A549 (cell line): ENCODE measurements at regions not wholly inside any gene's neighbourhood (a gene's known extent, or its start where the extent isn't known, plus 50 kb on each side); places are given as distances from the start of the nearest gene placed in this dataset.

Source experiments
- CHD2 ChIP-seq: fragments of 150-350 bp; IDR thresholded peaks from 2 replicates; pipeline ENCODE4 v1.6.1; 2014; ENCODE audit warnings: low read length; ENCODE audit not compliant: partially characterized antibody
- EP300 ChIP-seq, 2 experiments: fragments of >200 bp; sonication (Bioruptor Twin); formaldehyde crosslinking; IDR thresholded peaks; 2 replicates in 1 of 2; 3 replicates in 1 of 2; pipeline ENCODE4 v1.6.1; 2016 to 2017
- HDAC2 ChIP-seq: fragments of 200-600 bp; sonication (generic); IDR thresholded peaks from 2 replicates; pipeline ENCODE4 v1.6.1; 2016
- HOXA7 ChIP-seq: fragments of 250-450 bp; sonication (Bioruptor Pico); IDR thresholded peaks from 2 replicates; pipeline ENCODE4 v1.5.0; 2020; ENCODE audit warnings: mild to moderate bottlenecking, moderate library complexity
- JUN ChIP-seq, 2 experiments: fragments of >200 bp; sonication (Bioruptor Twin); formaldehyde crosslinking; IDR thresholded peaks; 2 replicates in 1 of 2; 3 replicates in 1 of 2; pipeline ENCODE4 v1.6.1; 2016 to 2017
- MYC ChIP-seq: IDR thresholded peaks from 2 replicates; pipeline ENCODE4 v1.6.1; 2012; ENCODE audit warnings: mild to moderate bottlenecking, inconsistent platforms, low read length, improper control_type of control experiment, borderline replicate concordance
- NPAS2 ChIP-seq: fragments of 250-450 bp; sonication (Bioruptor Pico); IDR thresholded peaks from 2 replicates; pipeline ENCODE4 v1.8.0; 2022; ENCODE audit warnings: mild to moderate bottlenecking, moderate library complexity, borderline replicate concordance
- POLR2A ChIP-seq: IDR thresholded peaks from 2 replicates; pipeline ENCODE4 v1.6.1; 2012; ENCODE audit warnings: mild to moderate bottlenecking, low read length
- TF ChIP-seq, protein P1 (sequence below): fragments of >200 bp; sonication (Bioruptor Twin); formaldehyde crosslinking; IDR thresholded peaks from 3 replicates; pipeline ENCODE4 v1.5.1; 2016
- TF ChIP-seq, protein P2 (sequence below): IDR thresholded peaks from 2 replicates; pipeline ENCODE4 v1.6.1; 2012

DNA sequence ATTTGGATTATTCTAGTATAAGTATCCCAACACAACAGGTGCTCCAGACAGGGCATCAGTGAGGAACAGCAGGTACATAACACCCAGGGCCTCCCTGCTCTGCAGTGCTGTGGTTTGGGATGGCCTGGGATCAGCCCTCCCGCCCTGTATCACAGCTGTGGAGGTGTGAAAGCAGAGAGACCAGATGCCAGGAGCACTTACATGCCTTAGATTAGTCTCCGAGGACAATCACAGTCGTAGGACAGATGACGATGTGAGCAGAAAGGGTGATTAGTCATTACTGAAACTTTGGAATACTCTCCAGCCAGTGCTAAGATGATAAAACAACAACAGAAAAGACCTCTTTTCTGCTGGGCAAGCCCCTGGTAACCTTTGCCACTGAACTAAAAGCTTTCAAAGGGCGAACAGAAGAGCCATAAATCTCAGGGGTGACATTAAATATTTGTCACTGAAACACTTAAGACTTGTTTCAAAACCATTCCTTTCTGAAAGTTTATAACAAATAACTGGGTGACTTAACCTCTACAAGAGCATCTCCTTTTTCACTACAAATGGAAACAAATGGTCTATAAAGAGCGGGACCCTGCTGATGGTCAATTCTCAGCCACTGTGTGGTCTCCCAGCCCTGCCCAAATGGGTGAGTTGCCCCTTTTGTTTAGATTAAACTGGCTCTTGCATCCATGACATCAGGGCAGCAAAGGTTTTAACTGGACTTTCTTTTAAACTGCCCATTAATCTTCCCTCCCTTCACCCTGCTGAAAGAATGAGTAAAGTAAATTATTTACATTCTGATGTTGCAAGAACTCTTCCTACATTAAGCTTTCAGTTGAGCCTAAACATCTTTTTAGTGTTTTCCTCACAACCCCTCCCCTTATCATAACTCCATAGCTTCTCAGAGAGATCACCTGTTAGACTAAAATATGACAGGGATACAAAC is 183.1 kb upstream of the COX10 start:
- TF ChIP-seq HOXA7 (CRISPR knock-in tag) (no peak), CHD2 (no peak), POLR2A (no peak), NPAS2 (CRISPR knock-in tag) (no peak), EP300 (IDR thresholded peaks at IDR 0.05) (no peak), MYC (no peak), HDAC2 (no peak), JUN (IDR thresholded peaks at IDR 0.05) (no peak)
- TF ChIP-seq, protein P1, sequence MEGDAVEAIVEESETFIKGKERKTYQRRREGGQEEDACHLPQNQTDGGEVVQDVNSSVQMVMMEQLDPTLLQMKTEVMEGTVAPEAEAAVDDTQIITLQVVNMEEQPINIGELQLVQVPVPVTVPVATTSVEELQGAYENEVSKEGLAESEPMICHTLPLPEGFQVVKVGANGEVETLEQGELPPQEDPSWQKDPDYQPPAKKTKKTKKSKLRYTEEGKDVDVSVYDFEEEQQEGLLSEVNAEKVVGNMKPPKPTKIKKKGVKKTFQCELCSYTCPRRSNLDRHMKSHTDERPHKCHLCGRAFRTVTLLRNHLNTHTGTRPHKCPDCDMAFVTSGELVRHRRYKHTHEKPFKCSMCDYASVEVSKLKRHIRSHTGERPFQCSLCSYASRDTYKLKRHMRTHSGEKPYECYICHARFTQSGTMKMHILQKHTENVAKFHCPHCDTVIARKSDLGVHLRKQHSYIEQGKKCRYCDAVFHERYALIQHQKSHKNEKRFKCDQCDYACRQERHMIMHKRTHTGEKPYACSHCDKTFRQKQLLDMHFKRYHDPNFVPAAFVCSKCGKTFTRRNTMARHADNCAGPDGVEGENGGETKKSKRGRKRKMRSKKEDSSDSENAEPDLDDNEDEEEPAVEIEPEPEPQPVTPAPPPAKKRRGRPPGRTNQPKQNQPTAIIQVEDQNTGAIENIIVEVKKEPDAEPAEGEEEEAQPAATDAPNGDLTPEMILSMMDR: no peak
- TF ChIP-seq, protein P2, sequence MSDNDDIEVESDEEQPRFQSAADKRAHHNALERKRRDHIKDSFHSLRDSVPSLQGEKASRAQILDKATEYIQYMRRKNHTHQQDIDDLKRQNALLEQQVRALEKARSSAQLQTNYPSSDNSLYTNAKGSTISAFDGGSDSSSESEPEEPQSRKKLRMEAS: no peak
